SU-DHL-6 (cell line): ENCODE measurements at regions not wholly inside any gene's neighbourhood (a gene's known extent, or its start where the extent isn't known, plus 50 kb on each side); places are given as distances from the start of the nearest gene placed in this dataset.

Source experiments
- EZH2phosphoT487 ChIP-seq: fragments of 200-600 bp; sonication (generic), shearing (Covaris generic); conservative IDR thresholded peaks from 2 replicates; pipeline ENCODE4 v1.6.1; 2018; ENCODE audit warnings: mild to moderate bottlenecking, antibody characterized with exemption, low read length, moderate library complexity, mixed read lengths
- TF ChIP-seq, protein P1 (sequence below): fragments of 200-600 bp; sonication (generic); IDR thresholded peaks from one replicate; pipeline ENCODE4 v1.5.1; 2017; ENCODE audit warnings: antibody characterized with exemption, mild to moderate bottlenecking, low read length, moderate library complexity; ENCODE audit not compliant: insufficient read depth, poor library complexity, severe bottlenecking

DNA sequence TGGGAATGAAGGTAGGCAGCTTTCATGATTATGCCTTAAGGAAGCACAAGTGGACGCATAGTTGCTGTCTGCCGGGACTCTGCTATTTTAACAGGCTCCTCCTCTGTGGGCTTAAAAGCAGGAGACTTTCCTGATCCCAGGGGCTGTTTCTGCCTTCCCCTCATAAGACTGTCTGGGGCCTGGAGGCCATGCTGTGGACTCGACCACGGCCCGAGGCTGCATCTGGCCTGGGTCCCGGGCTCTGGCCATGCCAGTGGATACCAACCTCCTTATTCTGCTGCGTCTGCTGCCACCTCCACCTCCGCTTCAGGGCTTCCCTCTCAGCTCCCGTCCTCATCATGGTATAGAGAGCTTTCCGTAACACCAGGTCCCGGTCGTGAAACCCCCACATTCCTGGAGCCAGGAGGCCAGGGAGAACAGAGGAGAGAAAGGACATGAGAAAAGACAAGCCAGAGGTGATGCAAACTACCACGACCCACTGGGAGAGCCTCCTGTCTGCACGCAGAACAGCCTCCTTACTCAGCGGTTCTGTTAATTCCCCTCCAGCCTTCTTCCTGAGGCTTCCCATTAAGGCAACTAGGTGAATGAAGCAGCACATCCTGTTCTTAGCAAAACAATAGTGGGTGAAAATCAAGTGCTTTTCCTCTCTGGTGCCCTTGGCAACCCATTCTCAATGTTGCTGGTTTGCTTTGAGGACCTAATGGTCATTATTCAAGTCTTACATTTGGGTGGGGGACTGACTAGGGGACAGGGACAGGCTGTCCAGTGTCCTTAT, 200.5 kb downstream of the KLF13 start:
- TF ChIP-seq, protein P1, sequence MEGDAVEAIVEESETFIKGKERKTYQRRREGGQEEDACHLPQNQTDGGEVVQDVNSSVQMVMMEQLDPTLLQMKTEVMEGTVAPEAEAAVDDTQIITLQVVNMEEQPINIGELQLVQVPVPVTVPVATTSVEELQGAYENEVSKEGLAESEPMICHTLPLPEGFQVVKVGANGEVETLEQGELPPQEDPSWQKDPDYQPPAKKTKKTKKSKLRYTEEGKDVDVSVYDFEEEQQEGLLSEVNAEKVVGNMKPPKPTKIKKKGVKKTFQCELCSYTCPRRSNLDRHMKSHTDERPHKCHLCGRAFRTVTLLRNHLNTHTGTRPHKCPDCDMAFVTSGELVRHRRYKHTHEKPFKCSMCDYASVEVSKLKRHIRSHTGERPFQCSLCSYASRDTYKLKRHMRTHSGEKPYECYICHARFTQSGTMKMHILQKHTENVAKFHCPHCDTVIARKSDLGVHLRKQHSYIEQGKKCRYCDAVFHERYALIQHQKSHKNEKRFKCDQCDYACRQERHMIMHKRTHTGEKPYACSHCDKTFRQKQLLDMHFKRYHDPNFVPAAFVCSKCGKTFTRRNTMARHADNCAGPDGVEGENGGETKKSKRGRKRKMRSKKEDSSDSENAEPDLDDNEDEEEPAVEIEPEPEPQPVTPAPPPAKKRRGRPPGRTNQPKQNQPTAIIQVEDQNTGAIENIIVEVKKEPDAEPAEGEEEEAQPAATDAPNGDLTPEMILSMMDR, result no peak
- TF ChIP-seq EZH2phosphoT487, result no peak
